PC-9 (cell line): ENCODE measurements at regions not wholly inside any gene's neighbourhood (a gene's known extent, or its start where the extent isn't known, plus 50 kb on each side); places are given as distances from the start of the nearest gene placed in this dataset.
"Not testable (repeated sequence)": the region's sequence is repeated elsewhere in the genome, so short reads cannot be mapped to it uniquely, and the experiment has no call there.

Experiments used
- BruUV-seq: library from RNA; stranded (reverse); fragments of 400-500 nt; replicated peaks from 2 replicates; lab custom pipeline; 2021; lab: Mats Ljungman, UMichigan
- CTCF ChIA-PET: fragments of 300-600 bp; sonication (Branson Sonifier 250); formaldehyde crosslinking; loops from one replicate; lab custom pipeline; 2022; ENCODE audit warnings: antibody characterized with exemption; lab: Charles Lee
- POLR2A ChIA-PET: fragments of 300-600 bp; sonication (Branson Sonifier 250); formaldehyde crosslinking; loops from one replicate; lab custom pipeline; 2022; ENCODE audit warnings: antibody characterized with exemption; ENCODE audit not compliant: unreplicated experiment; lab: Charles Lee
- DNase-seq, 2 experiments: peaks; one replicate each; pipeline versions ENCODE4 v3.0.0 to v3.0.0-alpha.2; 2015 to 2022; ENCODE audit warnings: mixed read lengths in 1 of 2
- H2AFZ ChIP-seq: fragments of 200-600 bp; sonication (generic); 2 replicates; pipeline ENCODE4 v1.8.1; 2017; ENCODE audit warnings: antibody characterized with exemption
- H3F3A ChIP-seq: fragments of 200-600 bp; sonication (generic); 2 replicates; pipeline ENCODE4 v1.8.1; 2017; ENCODE audit warnings: antibody characterized with exemption, mild to moderate bottlenecking, low read depth; ENCODE audit not compliant: insufficient read depth
- H3K27ac ChIP-seq: fragments of 200-600 bp; sonication (generic); 2 replicates; pipeline ENCODE4 v1.6.1; 2016; ENCODE audit warnings: mixed run types
- H3K27me3 ChIP-seq: fragments of 200-600 bp; sonication (generic); 2 replicates; pipeline ENCODE4 v1.6.1; 2016; ENCODE audit warnings: low read depth, mixed run types; ENCODE audit not compliant: insufficient read depth
- H3K36me3 ChIP-seq: fragments of 200-600 bp; sonication (generic); 2 replicates; pipeline ENCODE4 v1.6.1; 2016; ENCODE audit warnings: low read depth, mixed run types
- H3K4me1 ChIP-seq: fragments of 200-600 bp; sonication (generic); replicated peaks from 2 replicates; pipeline ENCODE4 v1.6.1; 2016; ENCODE audit warnings: mixed run types; ENCODE audit not compliant: insufficient read depth
- H3K4me2 ChIP-seq: fragments of 200-600 bp; sonication (generic); 2 replicates; pipeline ENCODE4 v1.6.1; 2017; ENCODE audit warnings: mixed run types
- H3K4me3 ChIP-seq: fragments of 200-600 bp; sonication (generic); 2 replicates; pipeline ENCODE4 v1.6.1; 2016; ENCODE audit warnings: mixed run types
- H3K79me2 ChIP-seq: fragments of 200-600 bp; sonication (generic); 2 replicates; pipeline ENCODE4 v1.6.1; 2017; ENCODE audit warnings: low read depth, mixed run types
- H3K9me2 ChIP-seq: fragments of 200-600 bp; sonication (generic); 2 replicates; pipeline ENCODE4 v1.8.1; 2017; ENCODE audit warnings: mild to moderate bottlenecking; ENCODE audit not compliant: insufficient read depth
- H3K9me3 ChIP-seq: fragments of 200-600 bp; sonication (generic); 2 replicates; pipeline ENCODE4 v1.8.1; 2016; ENCODE audit warnings: low read depth; ENCODE audit not compliant: insufficient read depth
- H4K20me1 ChIP-seq: fragments of 200-600 bp; sonication (generic); 2 replicates; pipeline ENCODE4 v1.8.1; 2017; ENCODE audit not compliant: insufficient read depth
- CTCF ChIP-seq: fragments of 200-600 bp; sonication (generic); conservative IDR thresholded peaks from 2 replicates; pipeline ENCODE4 v1.6.1; 2017; ENCODE audit warnings: mixed run types, antibody characterized with exemption, mild to moderate bottlenecking, moderate library complexity
- EZH2 ChIP-seq: fragments of 200-600 bp; sonication (generic); IDR thresholded peaks from 2 replicates; pipeline ENCODE4 v1.8.0; 2017; ENCODE audit warnings: antibody characterized with exemption, low read depth
- intact Hi-C: fragments of 100-400 bp; cut with micrococcal nuclease; formaldehyde crosslinking; loops from one replicate; pipeline ENCODE4 v1.10.0; 2022; ENCODE audit not compliant: unreplicated experiment

GRCh38 chr3:16708285-16708684 is 103.1 kb upstream of the DAZL start:
- intact Hi-C loops = no loop called here
- no peaks in the 10 kb centered on the region for H3F3A ChIP-seq
- H4K20me1 ChIP-seq = no peaks in the 10 kb centered on the region
- BruUV-seq = no TSS peak
- H3K27me3 ChIP-seq = no peaks in the 10 kb centered on the region
- H3K27ac ChIP-seq = no peak overlapping the region
- no peaks in the 10 kb centered on the region for H3K79me2 ChIP-seq
- no peaks in the 10 kb centered on the region for H3K36me3 ChIP-seq
- H3K4me2 ChIP-seq = no peak overlapping the region
- H2AFZ ChIP-seq = no peak overlapping the region
- no peak overlapping the region for H3K4me3 ChIP-seq
- H3K4me1 ChIP-seq = peaks cover 10% of the 10 kb centered on the region
- POLR2A ChIA-PET = no interaction called here
- CTCF ChIA-PET = no interaction called here
- no peaks in the 10 kb centered on the region for H3K9me2 ChIP-seq
- TF ChIP-seq EZH2 = no peak
- TF ChIP-seq CTCF = no peak
- DNase-seq = no peak
- peaks cover 6% of the 10 kb centered on the region; the same call in 1 of the 2 replicates for H3K9me3 ChIP-seq

GRCh38 chr3:16711691-16712090 is 106.5 kb upstream of the DAZL start:
- H3K79me2 ChIP-seq, H2AFZ ChIP-seq, H3K4me1 ChIP-seq, H4K20me1 ChIP-seq, H3K9me3 ChIP-seq, H3F3A ChIP-seq, BruUV-seq, H3K36me3 ChIP-seq, H3K9me2 ChIP-seq, DNase-seq, H3K4me2 ChIP-seq, CTCF ChIA-PET, H3K27ac ChIP-seq, H3K27me3 ChIP-seq, intact Hi-C loops, H3K4me3 ChIP-seq: not testable (repeated sequence)
- POLR2A ChIA-PET = interaction anchor here (0.7 kb wide), 1 partner anchor 118 kb away, joined by 5 read pairs; no protein-coding TSS in a partner anchor

GRCh38 chr3:16715281-16715680 is 110.1 kb upstream of the DAZL start:
- Histone ChIP-seq H2AFZ (no peak overlapping the region), H3K27me3 (no peaks in the 10 kb centered on the region), H3K4me2 (no peak overlapping the region), H3K9me2 (no peaks in the 10 kb centered on the region; the same call in 1 of the 2 replicates), H3K27ac (no peak overlapping the region), H3K79me2 (no peaks in the 10 kb centered on the region), H3K36me3 (no peaks in the 10 kb centered on the region), H3K9me3 (peaks cover 7% of the 10 kb centered on the region), H3K4me1 (peaks cover 10% of the 10 kb centered on the region), H4K20me1 (no peaks in the 10 kb centered on the region), H3K4me3 (no peak overlapping the region), H3F3A (no peaks in the 10 kb centered on the region)
- no TSS peak for BruUV-seq
- no peak for DNase-seq
- TF ChIP-seq CTCF = no peak
- no peak for TF ChIP-seq EZH2
- ChIA-PET POLR2A (no interaction called here), CTCF (no interaction called here)
- intact Hi-C loops = no loop called here

- CTCF ChIA-PET = no interaction called here
- H3K4me2 ChIP-seq = no peak overlapping the region
- no peak for DNase-seq
These were observed 114.2 kb upstream of the DAZL start for GRCh38 chr3:16719426-16719825.

More at GRCh38 chr3:16719426-16719825, 114.2 kb upstream of the DAZL start:
- H3K36me3 ChIP-seq = no peaks in the 10 kb centered on the region
- H2AFZ ChIP-seq = no peak overlapping the region
- no TSS peak for BruUV-seq
- H4K20me1 ChIP-seq = no peaks in the 10 kb centered on the region
- no peaks in the 10 kb centered on the region for H3K79me2 ChIP-seq
- POLR2A ChIA-PET = no interaction called here
- no peaks in the 10 kb centered on the region; the same call in 1 of the 2 replicates for H3K9me2 ChIP-seq
- TF ChIP-seq CTCF (no peak), EZH2 (no peak)
- intact Hi-C loops = no loop called here
- H3K4me1 ChIP-seq = no peaks in the 10 kb centered on the region
- H3K4me3 ChIP-seq = no peak overlapping the region
- H3F3A ChIP-seq = no peaks in the 10 kb centered on the region
- H3K27me3 ChIP-seq = no peaks in the 10 kb centered on the region
- peaks cover 6% of the 10 kb centered on the region for H3K9me3 ChIP-seq
- H3K27ac ChIP-seq = no peak overlapping the region
